HEK293 (cell line): ENCODE measurements at regions not wholly inside any gene's neighbourhood (a gene's known extent, or its start where the extent isn't known, plus 50 kb on each side); places are given as distances from the start of the nearest gene placed in this dataset.

ENCODE experiments used
- CTCF ChIA-PET: fragments of 350-600 bp; formaldehyde crosslinking; extraction: SDS; loops from one replicate; lab custom pipeline; 2021; ENCODE audit warnings: antibody characterized with exemption; lab: Yijun Ruan, JAX
- POLR2A ChIA-PET: fragments of 300-600 bp; formaldehyde crosslinking; extraction: SDS; loops from one replicate; lab custom pipeline; 2020; ENCODE audit warnings: antibody characterized with exemption, inconsistent platforms; lab: Yijun Ruan, JAX
- H3K27ac ChIP-seq: fragments of 200-500 bp; sonication (Bioruptor generic); 2 replicates; pipeline ENCODE4 v1.5.1; 2014; ENCODE audit warnings: low read depth, low read length, control low read depth, inconsistent platforms; ENCODE audit errors: extremely low read depth
- H3K36me3 ChIP-seq, 2 experiments: fragments of 200-500 bp in 1 of 2; sonication (Bioruptor generic) in 1 of 2; 1 replicate in 1 of 2; 2 replicates in 1 of 2; pipeline ENCODE4 v1.5.1; 2014 to 2017; ENCODE audit warnings: inconsistent platforms in 2 of 2, low read length in 2 of 2; ENCODE audit not compliant: control insufficient read depth in 2 of 2, insufficient read depth in 1 of 2
- H3K4me1 ChIP-seq: fragments of 200-500 bp; sonication (Bioruptor generic); 2 replicates; pipeline ENCODE4 v1.5.1; 2014; ENCODE audit warnings: mild to moderate bottlenecking, low read length, inconsistent platforms; ENCODE audit not compliant: control insufficient read depth, insufficient read depth
- H3K4me3 ChIP-seq: 2 replicates; pipeline ENCODE4 v1.5.1; 2011; ENCODE audit warnings: low read depth, mild to moderate bottlenecking, control low read depth, low read length, moderate library complexity
- H3K9me3 ChIP-seq: fragments of 200-500 bp; sonication (Bioruptor generic); 2 replicates; pipeline ENCODE4 v1.5.1; 2014; ENCODE audit warnings: low read depth, low read length, inconsistent platforms; ENCODE audit not compliant: control insufficient read depth, insufficient read depth
- BCL11A ChIP-seq: fragments of 450-650 bp; formaldehyde crosslinking; IDR thresholded peaks from 2 replicates; pipeline ENCODE4 v1.5.1; 2016; ENCODE audit warnings: low read depth, missing biosample characterization, missing genetic modification characterization
- GFI1B ChIP-seq: fragments of 450-650 bp; formaldehyde crosslinking; IDR thresholded peaks from 2 replicates; pipeline ENCODE4 v1.5.1; 2016; ENCODE audit warnings: missing biosample characterization, missing genetic modification characterization
- HOXD13 ChIP-seq: sonication (generic); formaldehyde crosslinking; IDR thresholded peaks from 2 replicates; pipeline ENCODE4 v1.8.0; 2022; ENCODE audit warnings: missing genetic modification reagents, borderline replicate concordance
- INSM2 ChIP-seq: fragments of 450-650 bp; formaldehyde crosslinking; IDR thresholded peaks from 2 replicates; pipeline ENCODE4 v1.5.1; 2016; ENCODE audit warnings: missing biosample characterization, missing genetic modification characterization
- OVOL3 ChIP-seq: fragments of 450-650 bp; formaldehyde crosslinking; IDR thresholded peaks from 2 replicates; pipeline ENCODE4 v1.5.1; 2016; ENCODE audit warnings: missing biosample characterization, missing genetic modification characterization
- RBAK ChIP-seq: fragments of 450-650 bp; formaldehyde crosslinking; IDR thresholded peaks from 2 replicates; pipeline ENCODE4 v1.5.1; 2016; ENCODE audit warnings: missing biosample characterization, missing genetic modification characterization
- REPIN1 ChIP-seq: fragments of 450-650 bp; formaldehyde crosslinking; IDR thresholded peaks from 2 replicates; pipeline ENCODE4 v1.5.1; 2017; ENCODE audit warnings: missing biosample characterization, missing genetic modification characterization, low read depth
- TRIM28 ChIP-seq: IDR thresholded peaks from 2 replicates; pipeline ENCODE4 v1.6.1; 2011; ENCODE audit warnings: low read length, control low read depth, borderline replicate concordance
- ZEB2 ChIP-seq: fragments of 450-650 bp; formaldehyde crosslinking; IDR thresholded peaks from 2 replicates; pipeline ENCODE4 v1.5.1; 2016; ENCODE audit warnings: missing biosample characterization, missing genetic modification characterization
- ZFP41 ChIP-seq: fragments of 450-650 bp; formaldehyde crosslinking; IDR thresholded peaks from 2 replicates; pipeline ENCODE4 v1.5.1; 2016; ENCODE audit warnings: missing biosample characterization, missing genetic modification characterization, borderline replicate concordance
- ZNF114 ChIP-seq: fragments of 450-650 bp; formaldehyde crosslinking; IDR thresholded peaks from 2 replicates; pipeline ENCODE4 v1.5.0; 2017; ENCODE audit warnings: missing biosample characterization, missing genetic modification characterization
- ZNF132 ChIP-seq: fragments of 450-650 bp; formaldehyde crosslinking; IDR thresholded peaks from 2 replicates; pipeline ENCODE4 v1.5.1; 2017; ENCODE audit warnings: missing biosample characterization, missing genetic modification characterization, borderline replicate concordance
- ZNF155 ChIP-seq: fragments of 450-650 bp; formaldehyde crosslinking; IDR thresholded peaks from 2 replicates; pipeline ENCODE4 v1.5.1; 2016; ENCODE audit warnings: missing biosample characterization, missing genetic modification characterization
- ZNF175 ChIP-seq: fragments of 450-650 bp; formaldehyde crosslinking; IDR thresholded peaks from 2 replicates; pipeline ENCODE4 v1.5.1; 2016; ENCODE audit warnings: missing biosample characterization, missing genetic modification characterization
- ZNF18 ChIP-seq: fragments of 450-650 bp; formaldehyde crosslinking; IDR thresholded peaks from 2 replicates; pipeline ENCODE4 v1.5.1; 2016; ENCODE audit warnings: missing biosample characterization, missing genetic modification characterization
- ZNF184 ChIP-seq: fragments of 450-650 bp; IDR thresholded peaks from 2 replicates; pipeline ENCODE4 v1.5.1; 2018; ENCODE audit warnings: missing biosample characterization, mild to moderate bottlenecking, missing genetic modification characterization
- ZNF223 ChIP-seq: fragments of 450-650 bp; formaldehyde crosslinking; IDR thresholded peaks from 2 replicates; pipeline ENCODE4 v1.5.1; 2016; ENCODE audit warnings: missing biosample characterization, missing genetic modification characterization
- ZNF324 ChIP-seq: fragments of 450-650 bp; formaldehyde crosslinking; IDR thresholded peaks from 2 replicates; pipeline ENCODE4 v1.5.1; 2016; ENCODE audit warnings: missing biosample characterization, missing genetic modification characterization
- ZNF366 ChIP-seq: fragments of 450-650 bp; formaldehyde crosslinking; conservative IDR thresholded peaks from 2 replicates; pipeline ENCODE4 v1.5.1; 2016; ENCODE audit warnings: missing biosample characterization, missing genetic modification characterization
- ZNF510 ChIP-seq: fragments of 450-650 bp; formaldehyde crosslinking; IDR thresholded peaks from 2 replicates; pipeline ENCODE4 v1.5.1; 2018; ENCODE audit warnings: mild to moderate bottlenecking, missing genetic modification characterization, missing biosample characterization; ENCODE audit not compliant: insufficient replicate concordance
- ZNF514 ChIP-seq: fragments of 450-650 bp; formaldehyde crosslinking; IDR thresholded peaks from 2 replicates; pipeline ENCODE4 v1.5.1; 2016; ENCODE audit warnings: missing biosample characterization, missing genetic modification characterization
- ZNF529 ChIP-seq: fragments of 450-650 bp; formaldehyde crosslinking; IDR thresholded peaks from 2 replicates; pipeline ENCODE4 v1.5.1; 2017; ENCODE audit warnings: missing genetic modification characterization, missing biosample characterization; ENCODE audit not compliant: insufficient replicate concordance
- ZNF544 ChIP-seq: fragments of 450-650 bp; formaldehyde crosslinking; IDR thresholded peaks from 2 replicates; pipeline ENCODE4 v1.5.0; 2017; ENCODE audit warnings: missing biosample characterization, missing genetic modification characterization
- ZNF548 ChIP-seq: fragments of 450-650 bp; formaldehyde crosslinking; IDR thresholded peaks from 2 replicates; pipeline ENCODE4 v1.5.1; 2016; ENCODE audit warnings: missing biosample characterization, missing genetic modification characterization
- ZNF580 ChIP-seq: fragments of 450-650 bp; formaldehyde crosslinking; IDR thresholded peaks from 2 replicates; pipeline ENCODE4 v1.5.1; 2016; ENCODE audit warnings: missing biosample characterization, missing genetic modification characterization
- ZNF610 ChIP-seq: fragments of 450-650 bp; formaldehyde crosslinking; IDR thresholded peaks from 2 replicates; pipeline ENCODE4 v1.5.1; 2016; ENCODE audit warnings: missing biosample characterization, missing genetic modification characterization, borderline replicate concordance
- ZNF623 ChIP-seq: fragments of 450-650 bp; formaldehyde crosslinking; IDR thresholded peaks from 2 replicates; pipeline ENCODE4 v1.5.1; 2016; ENCODE audit warnings: missing biosample characterization, missing genetic modification characterization
- ZNF654 ChIP-seq: fragments of 450-650 bp; formaldehyde crosslinking; IDR thresholded peaks from 2 replicates; pipeline ENCODE4 v1.5.1; 2016; ENCODE audit warnings: low read depth, missing biosample characterization, missing genetic modification characterization
- ZNF660 ChIP-seq: fragments of 450-650 bp; IDR thresholded peaks from 2 replicates; pipeline ENCODE4 v1.5.1; 2018; ENCODE audit warnings: missing biosample characterization, mild to moderate bottlenecking, missing genetic modification characterization
- ZNF768 ChIP-seq: fragments of 450-650 bp; formaldehyde crosslinking; IDR thresholded peaks from 2 replicates; pipeline ENCODE4 v1.5.1; 2018; ENCODE audit warnings: missing biosample characterization, mild to moderate bottlenecking, missing genetic modification characterization
- ZNF792 ChIP-seq: fragments of 450-650 bp; formaldehyde crosslinking; IDR thresholded peaks from 2 replicates; pipeline ENCODE4 v1.5.1; 2016; ENCODE audit warnings: missing biosample characterization, missing genetic modification characterization
- ZSCAN30 ChIP-seq: fragments of 450-650 bp; IDR thresholded peaks from 2 replicates; pipeline ENCODE4 v1.5.1; 2018; ENCODE audit warnings: missing biosample characterization, mild to moderate bottlenecking, missing genetic modification characterization, moderate library complexity
- ZXDB ChIP-seq: fragments of 450-650 bp; formaldehyde crosslinking; IDR thresholded peaks from 2 replicates; pipeline ENCODE4 v1.5.1; 2016; ENCODE audit warnings: missing biosample characterization, missing genetic modification characterization

- TF ChIP-seq TRIM28 (no peak), REPIN1 (tag by site-specific recombination) (no peak)
- POLR2A ChIA-PET: no interaction called here
These were observed 278.6 kb downstream of the CDH19 start for GRCh38 chr18:66325251-66325650.

GRCh38 chr18:66324616-66325015 is 279.3 kb downstream of the CDH19 start:
- ChIA-PET CTCF (interaction anchor here (0.6 kb wide), 2 partner anchors 246 to 1407 kb away, joined by 3 read pairs; no protein-coding TSS in a partner anchor), POLR2A (no interaction called here)
- H3K36me3 ChIP-seq: no peaks in the 10 kb centered on the region
- no peak overlapping the region for H3K4me3 ChIP-seq
- TF ChIP-seq ZNF654 (no peak), ZNF366 (tag by site-specific recombination) (no peak), ZNF18 (no peak), ZNF544 (no peak), ZNF184 (tag by site-specific recombination) (no peak), ZFP41 (no peak), ZNF324 (tag by site-specific recombination) (no peak), ZNF768 (tag by site-specific recombination) (no peak), ZNF132 (no peak), ZXDB (tag by site-specific recombination) (no peak), ZEB2 (tag by site-specific recombination) (no peak), ZNF223 (no peak), ZNF529 (tag by site-specific recombination) (no peak), ZNF155 (tag by site-specific recombination) (no peak), ZNF623 (tag by site-specific recombination) (no peak), BCL11A (tag by site-specific recombination) (no peak), ZNF792 (no peak)
- no peaks in the 10 kb centered on the region for H3K9me3 ChIP-seq
- no peaks in the 10 kb centered on the region for H3K4me1 ChIP-seq
- no peak overlapping the region for H3K27ac ChIP-seq

More at GRCh38 chr18:66325251-66325650, 278.6 kb downstream of the CDH19 start:
- Histone ChIP-seq H3K9me3 (no peaks in the 10 kb centered on the region), H3K27ac (no peak overlapping the region), H3K36me3 (no peaks in the 10 kb centered on the region), H3K4me3 (no peak overlapping the region), H3K4me1 (no peaks in the 10 kb centered on the region)
- CTCF ChIA-PET: no interaction called here

GRCh38 chr18:66317243-66318090 is 286.4 kb downstream of the CDH19 start:
- CTCF ChIA-PET: interaction anchor here (0.6 kb wide), 1 partner anchor 174 kb away, joined by 3 read pairs; no protein-coding TSS in a partner anchor
- Histone ChIP-seq H3K4me3 (no peak overlapping the region), H3K9me3 (no peaks in the 10 kb centered on the region), H3K36me3 (no peaks in the 10 kb centered on the region), H3K27ac (no peak overlapping the region), H3K4me1 (no peaks in the 10 kb centered on the region)
- POLR2A ChIA-PET: no interaction called here
- TF ChIP-seq ZNF660: no peak
- TF ChIP-seq ZNF548: no peak
- TF ChIP-seq ZNF114 (tag by site-specific recombination): no peak
- TF ChIP-seq ZSCAN30 (tag by site-specific recombination): no peak
- TF ChIP-seq HOXD13 (CRISPR knock-in tag): no peak
- TF ChIP-seq OVOL3 (tag by site-specific recombination): no peak
- no peak for TF ChIP-seq ZNF580 (tag by site-specific recombination)
- TF ChIP-seq ZNF510: no peak
- TF ChIP-seq ZNF514 (tag by site-specific recombination): no peak
- no peak for TF ChIP-seq GFI1B (tag by site-specific recombination)
- TF ChIP-seq ZNF610 (tag by site-specific recombination): no peak
- TF ChIP-seq INSM2 (tag by site-specific recombination): no peak
- TF ChIP-seq ZNF175 (tag by site-specific recombination): no peak
- TF ChIP-seq RBAK (tag by site-specific recombination): no peak
